Hepatocyte (in vitro differentiated cells): ENCODE measurements at regions not wholly inside any gene's neighbourhood (a gene's known extent, or its start where the extent isn't known, plus 50 kb on each side); places are given as distances from the start of the nearest gene placed in this dataset.

ENCODE experiments used
- CTCF ChIP-seq: fragments of 200-600 bp; sonication (generic); IDR thresholded peaks from 2 replicates; pipeline ENCODE4 v1.5.1; 2016; ENCODE audit warnings: antibody characterized with exemption, mild to moderate bottlenecking; ENCODE audit not compliant: poor library complexity
- EZH2 ChIP-seq: fragments of 200-600 bp; sonication (generic); IDR thresholded peaks from 2 replicates; pipeline ENCODE4 v1.6.1; 2016; ENCODE audit warnings: antibody characterized with exemption, mild to moderate bottlenecking, borderline replicate concordance
- EZH2phosphoT487 ChIP-seq: fragments of 200-600 bp; sonication (generic); IDR thresholded peaks from one replicate; pipeline ENCODE4 v1.6.1; 2018; ENCODE audit warnings: antibody characterized with exemption, mild to moderate bottlenecking, low read depth, moderate library complexity; ENCODE audit not compliant: unreplicated experiment, severe bottlenecking

GRCh38 chr16:80263848-80264694, 276.7 kb upstream of the DYNLRB2 start:
- no peak for TF ChIP-seq CTCF
- TF ChIP-seq EZH2, result no peak
- no peak for TF ChIP-seq EZH2phosphoT487
